ENCODE measurements at regions not wholly inside any gene's neighbourhood (a gene's known extent, or its start where the extent isn't known, plus 50 kb on each side); places are given as distances from the start of the nearest gene placed in this dataset.

DNA sequence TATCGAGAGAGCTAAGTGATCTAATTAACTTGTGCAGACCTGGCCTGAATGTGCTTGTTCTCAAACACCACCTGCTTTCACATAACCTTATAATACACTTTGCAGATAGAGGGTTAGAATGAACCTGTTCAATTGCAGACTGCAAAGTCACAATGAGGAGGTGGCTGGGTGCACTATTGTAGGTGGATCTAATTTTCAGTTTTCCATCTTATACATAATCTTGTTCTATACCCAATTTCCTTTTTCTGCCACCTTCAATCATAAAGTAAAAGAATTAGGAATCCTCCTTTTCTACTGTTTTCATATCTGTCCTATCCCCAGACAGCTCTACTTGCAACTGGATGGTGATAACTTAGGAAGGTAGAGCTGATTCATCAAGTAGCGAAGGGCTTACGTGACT lies 68.8 kb upstream of the APC start:
- DNase-seq = no peak

DNA sequence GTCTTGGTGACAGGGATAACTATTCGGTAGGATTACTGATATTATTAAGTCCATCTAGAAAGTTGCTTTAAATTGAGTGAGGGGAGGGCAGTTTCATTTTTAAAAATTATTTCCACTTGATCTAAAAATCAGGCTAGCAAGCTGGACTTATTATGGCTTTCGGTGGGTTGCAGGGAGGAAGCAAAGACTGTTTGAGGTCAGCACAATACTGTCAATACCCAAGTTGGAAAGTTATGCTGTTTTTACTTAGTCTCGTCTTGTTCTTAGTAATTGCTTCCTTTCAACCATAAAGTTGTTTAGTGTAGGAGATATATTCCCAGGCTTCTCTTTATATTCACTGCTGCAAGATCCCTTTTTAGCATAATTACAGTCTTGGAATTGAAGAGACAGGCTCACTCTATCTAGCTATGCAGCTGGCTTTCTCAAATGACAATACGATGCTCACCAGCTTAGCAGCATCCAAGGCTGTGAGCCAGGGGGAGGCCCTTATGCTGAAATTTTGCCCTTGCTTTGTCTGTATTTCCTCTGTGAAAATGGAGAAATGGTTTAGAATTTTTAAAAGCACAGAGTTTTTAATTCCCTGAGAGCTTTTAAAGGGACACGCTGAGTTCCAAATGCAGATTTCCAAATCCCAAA lies 68.2 kb upstream of the APC start:
- DNase-seq = no peak

DNA sequence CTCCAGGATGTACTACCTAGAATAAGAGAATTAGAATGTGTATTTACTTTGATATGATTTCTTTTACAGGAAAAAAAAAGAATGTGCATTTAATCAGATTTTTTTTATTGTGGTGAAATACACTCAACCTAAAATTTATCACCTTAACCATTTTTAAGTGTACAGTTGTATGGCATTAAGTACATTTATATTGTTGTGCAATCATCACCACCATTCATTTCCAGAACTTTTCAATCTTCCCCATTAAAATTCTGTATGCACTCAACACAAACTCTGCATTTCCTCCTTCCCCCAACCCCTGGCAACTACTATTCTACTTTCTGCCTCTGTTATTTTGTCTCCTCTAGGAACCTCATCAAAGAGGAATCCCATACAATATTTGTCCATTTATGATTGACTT lies 66.0 kb upstream of the APC start:
- DNase-seq = no peak

DNA sequence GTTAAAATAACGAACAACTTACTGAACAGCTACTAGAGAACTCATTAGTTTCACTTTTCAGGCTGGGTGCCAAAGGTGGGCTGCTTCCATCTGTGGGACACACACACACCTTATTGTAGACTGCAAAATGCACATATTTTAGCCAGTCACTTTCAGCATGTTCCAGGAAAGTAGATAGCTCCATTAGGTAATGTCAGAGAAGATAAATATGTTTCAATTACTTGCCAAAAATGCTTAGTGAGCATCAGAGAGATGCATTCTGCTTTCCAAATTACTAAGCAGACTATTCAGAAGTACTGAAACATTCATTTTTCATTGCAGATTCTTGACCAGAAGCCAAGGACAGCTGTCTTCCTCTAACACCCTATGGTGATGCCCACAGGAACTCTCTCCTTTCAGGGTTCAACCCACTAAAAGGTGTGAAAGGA lies 56.2 kb upstream of the APC start:
- DNase-seq = no peak

DNA sequence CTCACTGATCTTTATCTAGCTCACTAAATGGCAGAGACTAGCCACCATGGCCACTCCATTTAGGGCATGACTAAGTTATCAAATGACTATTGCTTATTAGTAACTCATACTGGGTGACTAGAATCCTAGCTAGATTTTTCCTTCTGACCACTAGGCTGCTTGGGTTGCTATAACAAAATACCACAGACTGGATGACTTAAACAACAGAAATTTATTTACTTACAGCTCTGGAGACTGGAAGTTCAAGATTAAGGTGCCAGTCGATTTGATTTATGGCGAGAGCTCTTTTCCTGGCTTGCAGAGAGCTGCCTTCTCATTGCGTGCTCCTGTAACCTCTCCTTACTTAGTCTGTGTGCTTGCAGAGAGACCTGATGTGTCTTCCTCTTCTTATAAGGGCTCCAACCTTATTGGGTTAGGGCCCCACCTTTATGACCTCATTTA lies 55.0 kb upstream of the APC start:
- no peak for DNase-seq

DNA sequence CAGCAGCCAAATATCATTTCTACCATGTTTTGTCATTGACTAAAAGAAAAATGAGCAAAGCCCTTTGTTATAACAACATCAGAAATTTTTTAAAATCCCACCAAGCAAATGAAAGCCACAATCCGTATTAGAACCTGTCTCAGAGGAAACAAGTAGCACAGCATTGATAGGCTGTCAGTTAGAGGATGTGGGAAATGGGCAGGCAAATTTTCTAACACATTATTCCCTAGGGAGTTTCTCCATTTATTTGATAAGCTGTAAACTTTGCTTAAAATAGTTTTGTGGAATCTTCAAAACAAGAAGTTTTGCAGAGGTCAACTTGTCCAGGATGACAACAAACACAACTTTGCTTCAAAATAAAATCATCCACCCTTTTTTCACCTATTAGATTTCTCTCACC lies 53.6 kb upstream of the APC start:
- no peak for DNase-seq

DNA sequence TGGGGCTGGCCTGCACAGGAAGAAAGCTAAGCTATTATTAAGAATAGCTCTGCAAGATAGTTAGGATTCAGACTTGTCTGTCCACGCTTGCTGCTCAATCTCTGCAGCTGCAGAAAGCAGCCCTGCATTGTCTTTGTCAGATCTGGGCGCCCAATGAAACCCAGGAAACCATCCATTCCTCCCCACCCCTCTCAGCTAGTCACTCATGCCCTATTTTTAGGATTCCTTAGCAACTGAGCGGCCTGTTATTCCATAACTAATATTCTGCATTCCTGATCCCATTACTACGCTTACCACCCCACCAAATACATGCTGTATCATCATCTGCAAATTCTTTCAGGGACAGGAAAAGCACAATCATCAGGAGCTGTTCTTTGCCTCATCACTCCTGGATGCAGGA lies 52.9 kb upstream of the APC start:
- DNase-seq = no peak

DNA sequence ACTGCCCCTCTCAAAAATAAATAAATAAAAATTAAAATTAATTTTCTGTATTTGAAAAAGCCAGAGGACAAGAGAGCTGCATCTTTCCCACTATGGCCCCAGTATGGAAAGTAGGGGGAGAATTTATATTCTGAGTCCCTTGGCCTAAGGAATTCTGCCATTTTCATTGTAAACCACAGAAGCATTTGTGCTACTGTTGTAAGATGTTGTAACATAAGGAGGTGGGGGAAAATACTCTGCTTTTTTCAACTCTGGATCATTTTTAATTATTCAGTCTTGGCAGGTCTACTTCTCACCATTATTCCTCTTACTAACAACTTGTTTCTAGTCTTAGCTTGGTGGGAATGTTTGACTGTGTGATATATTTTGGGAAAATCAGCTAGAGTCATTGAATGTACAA lies 52.3 kb upstream of the APC start:
- DNase-seq = no peak

DNA sequence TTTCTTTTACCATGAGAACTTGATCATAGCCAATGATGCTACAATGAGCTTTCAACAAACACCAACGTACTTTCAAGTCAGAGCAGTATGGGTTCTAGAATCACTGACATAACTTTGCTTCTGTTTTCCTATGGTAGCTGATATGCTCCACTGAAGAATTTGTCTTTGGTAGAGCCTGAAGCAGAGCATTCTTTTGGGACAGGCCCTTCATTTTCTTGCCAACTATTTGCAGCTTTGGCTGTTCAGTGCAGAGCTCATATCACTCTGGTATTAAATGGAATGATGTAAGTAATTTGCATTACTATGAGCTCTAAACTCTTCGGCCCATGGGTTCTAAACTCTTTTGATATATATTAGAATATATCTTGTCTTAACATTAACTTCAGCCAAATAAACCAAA lies 51.8 kb upstream of the APC start:
- DNase-seq = no peak

DNA sequence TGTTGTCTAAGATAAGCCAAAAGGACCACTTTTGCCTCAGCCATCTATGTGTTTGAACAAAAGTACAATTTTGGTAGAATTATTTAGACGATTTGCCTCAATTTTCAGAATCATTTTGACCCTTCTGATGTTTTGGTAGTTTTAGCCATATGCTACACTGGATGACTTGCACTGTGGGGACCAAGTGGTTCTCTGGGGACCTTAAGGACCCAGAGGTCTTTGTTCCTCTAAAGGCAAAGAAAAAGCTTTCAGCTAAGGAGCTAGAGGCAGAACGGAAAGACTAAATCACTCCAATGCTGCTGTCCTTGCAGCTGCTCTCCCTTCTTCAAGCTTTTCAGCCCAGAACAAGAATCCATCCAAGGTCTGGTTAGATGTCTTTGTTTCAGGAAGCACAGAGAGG lies 51.0 kb upstream of the APC start:
- no peak for DNase-seq

DNA sequence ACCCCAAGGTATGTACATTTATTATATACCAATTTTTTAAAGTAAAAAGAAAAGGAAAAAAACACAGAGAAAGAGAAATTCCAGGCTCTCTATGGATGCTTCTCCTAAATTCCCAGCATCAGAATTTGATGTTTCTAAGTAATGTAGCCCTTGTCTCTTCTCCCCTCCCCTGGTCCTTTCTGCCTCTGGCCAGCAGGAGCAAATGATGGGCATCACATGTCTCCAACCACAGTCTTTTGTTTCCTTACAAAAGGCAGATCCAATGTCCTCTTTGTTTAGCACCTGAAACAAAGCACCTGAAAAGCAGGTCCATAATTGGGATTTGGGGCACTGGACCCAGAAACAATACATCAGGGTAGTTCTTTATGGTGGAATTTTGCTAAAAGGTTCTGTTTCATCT lies 50.4 kb upstream of the APC start:
- no peak for DNase-seq
